GM11168 (cell line): ENCODE measurements at regions not wholly inside any gene's neighbourhood (a gene's known extent, or its start where the extent isn't known, plus 50 kb on each side); places are given as distances from the start of the nearest gene placed in this dataset.

Source experiments
- in situ Hi-C: fragments of 300-500 bp; cut with MboI; formaldehyde crosslinking; loops from one replicate; pipeline ENCODE4 v1.12.0; 2022; ENCODE audit warnings: low sequenced_read_pairs; ENCODE audit not compliant: unreplicated experiment

GRCh38 chr9:129476821-129477611 is 143.9 kb downstream of the C9orf50 start:
- in situ Hi-C loops, result no loop called here

GRCh38 chr9:129474740-129475404 is 146.0 kb downstream of the C9orf50 start:
- in situ Hi-C loops, result no loop called here

GRCh38 chr9:129473523-129474244 is 147.2 kb downstream of the C9orf50 start:
- in situ Hi-C loops, result no loop called here

- in situ Hi-C loops, result no loop called here
These were observed 148.2 kb downstream of the C9orf50 start for GRCh38 chr9:129472651-129473102.

GRCh38 chr9:129471201-129472019 is 149.5 kb downstream of the C9orf50 start:
- in situ Hi-C loops, result no loop called here

GRCh38 chr9:129469988-129470316 is 150.9 kb downstream of the C9orf50 start:
- in situ Hi-C loops, result no loop called here

- in situ Hi-C loops, result no loop called here
These were observed 151.5 kb downstream of the C9orf50 start for GRCh38 chr9:129469188-129469987.

- in situ Hi-C loops, result no loop called here
These were observed 152.9 kb downstream of the C9orf50 start for GRCh38 chr9:129467739-129468666.

- in situ Hi-C loops, result no loop called here
These were observed 153.8 kb downstream of the C9orf50 start for GRCh38 chr9:129467004-129467588.

- in situ Hi-C loops, result no loop called here
These were observed 154.9 kb downstream of the C9orf50 start for GRCh38 chr9:129465834-129466535.

- in situ Hi-C loops, result loop anchor here (5.0 kb wide), 1 partner anchor 303 kb away; no protein-coding TSS in a partner anchor
These were observed 155.7 kb downstream of the C9orf50 start for GRCh38 chr9:129464972-129465833.

GRCh38 chr9:129463994-129464393 is 156.9 kb downstream of the C9orf50 start:
- in situ Hi-C loops, result loop anchor here (5.0 kb wide), 1 partner anchor 302 kb away; no protein-coding TSS in a partner anchor

GRCh38 chr9:129463477-129463876 is 157.4 kb downstream of the C9orf50 start:
- in situ Hi-C loops, result loop anchor here (5.0 kb wide), 1 partner anchor 301 kb away; no protein-coding TSS in a partner anchor

GRCh38 chr9:129462360-129462759 is 158.5 kb downstream of the C9orf50 start:
- in situ Hi-C loops, result loop anchor here (5.0 kb wide), 1 partner anchor 300 kb away; no protein-coding TSS in a partner anchor

- in situ Hi-C loops, result loop anchor here (5.0 kb wide), 1 partner anchor 298 kb away; no protein-coding TSS in a partner anchor
These were observed 160.3 kb downstream of the C9orf50 start for GRCh38 chr9:129460323-129461261.
